Right lobe of liver (tissue), 4 donors: ENCODE measurements at regions not wholly inside any gene's neighbourhood (a gene's known extent, or its start where the extent isn't known, plus 50 kb on each side); places are given as distances from the start of the nearest gene placed in this dataset.
"Not testable (repeated sequence)": the region's sequence is repeated elsewhere in the genome, so short reads cannot be mapped to it uniquely, and the experiment has no call there.

Experiments used
- POLR2A ChIP-seq: fragments of 450-650 bp; IDR thresholded peaks from one replicate; pipeline ENCODE4 v1.6.1; 2017; ENCODE audit warnings: antibody characterized with exemption, mild to moderate bottlenecking
- TF ChIP-seq, protein P1 (sequence below), 4 donors: fragments of 200-600 bp in 3 of 4; fragments of 450-650 bp in 1 of 4; IDR thresholded peaks; one replicate each; pipeline versions ENCODE4 v1.5.1 to v1.8.0; 2016 to 2022; ENCODE audit warnings: antibody characterized with exemption in 4 of 4, mild to moderate bottlenecking in 2 of 4
- donor health status: DM: no; HTN: no; CAD: no.
- donor health status: DM: no; HTN: no; CAD: no.
- donor health status: DM: no; HTN: yes; CAD: no.

DNA sequence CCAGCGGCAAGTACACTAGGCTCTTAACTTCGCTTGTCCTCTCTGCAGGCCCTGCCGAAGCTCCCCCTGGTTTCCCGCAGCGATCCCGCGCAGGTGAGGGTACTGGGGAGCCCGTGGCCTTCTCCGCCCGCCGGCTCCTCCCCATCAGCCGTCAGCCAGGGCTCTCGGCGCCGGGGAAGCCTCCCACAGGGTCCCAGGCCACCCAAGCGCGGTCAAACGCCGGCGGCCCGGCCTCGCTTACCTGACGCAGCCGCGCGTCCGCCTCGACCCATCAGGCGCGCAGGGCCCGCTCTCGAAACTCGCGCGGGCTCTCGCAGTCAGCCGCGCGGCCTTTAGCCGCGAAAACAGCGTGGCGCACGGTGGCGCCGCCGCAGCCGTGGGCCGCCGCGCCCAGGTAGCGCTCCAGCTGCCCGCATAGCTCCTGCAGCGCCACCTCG, 57.2 kb upstream of the GOLGA8N start:
- TF ChIP-seq, protein P1, sequence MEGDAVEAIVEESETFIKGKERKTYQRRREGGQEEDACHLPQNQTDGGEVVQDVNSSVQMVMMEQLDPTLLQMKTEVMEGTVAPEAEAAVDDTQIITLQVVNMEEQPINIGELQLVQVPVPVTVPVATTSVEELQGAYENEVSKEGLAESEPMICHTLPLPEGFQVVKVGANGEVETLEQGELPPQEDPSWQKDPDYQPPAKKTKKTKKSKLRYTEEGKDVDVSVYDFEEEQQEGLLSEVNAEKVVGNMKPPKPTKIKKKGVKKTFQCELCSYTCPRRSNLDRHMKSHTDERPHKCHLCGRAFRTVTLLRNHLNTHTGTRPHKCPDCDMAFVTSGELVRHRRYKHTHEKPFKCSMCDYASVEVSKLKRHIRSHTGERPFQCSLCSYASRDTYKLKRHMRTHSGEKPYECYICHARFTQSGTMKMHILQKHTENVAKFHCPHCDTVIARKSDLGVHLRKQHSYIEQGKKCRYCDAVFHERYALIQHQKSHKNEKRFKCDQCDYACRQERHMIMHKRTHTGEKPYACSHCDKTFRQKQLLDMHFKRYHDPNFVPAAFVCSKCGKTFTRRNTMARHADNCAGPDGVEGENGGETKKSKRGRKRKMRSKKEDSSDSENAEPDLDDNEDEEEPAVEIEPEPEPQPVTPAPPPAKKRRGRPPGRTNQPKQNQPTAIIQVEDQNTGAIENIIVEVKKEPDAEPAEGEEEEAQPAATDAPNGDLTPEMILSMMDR (IDR thresholded peaks at IDR 0.05) = not testable (repeated sequence)
- TF ChIP-seq POLR2A = not testable (repeated sequence)
